GM23248 (cell line): ENCODE measurements at regions not wholly inside any gene's neighbourhood (a gene's known extent, or its start where the extent isn't known, plus 50 kb on each side); places are given as distances from the start of the nearest gene placed in this dataset.

Experiments
- EZH2 ChIP-seq: fragments of 200-600 bp; sonication (generic); IDR thresholded peaks from 2 replicates; pipeline ENCODE4 v1.6.1; 2018; ENCODE audit warnings: antibody characterized with exemption, mild to moderate bottlenecking; ENCODE audit not compliant: insufficient read depth, poor library complexity, severe bottlenecking
- EZH2phosphoT487 ChIP-seq: fragments of 200-600 bp; sonication (generic); IDR thresholded peaks from 2 replicates; pipeline ENCODE4 v1.6.1; 2018; ENCODE audit warnings: antibody characterized with exemption, moderate library complexity, mild to moderate bottlenecking, low read depth; ENCODE audit not compliant: insufficient read depth

DNA sequence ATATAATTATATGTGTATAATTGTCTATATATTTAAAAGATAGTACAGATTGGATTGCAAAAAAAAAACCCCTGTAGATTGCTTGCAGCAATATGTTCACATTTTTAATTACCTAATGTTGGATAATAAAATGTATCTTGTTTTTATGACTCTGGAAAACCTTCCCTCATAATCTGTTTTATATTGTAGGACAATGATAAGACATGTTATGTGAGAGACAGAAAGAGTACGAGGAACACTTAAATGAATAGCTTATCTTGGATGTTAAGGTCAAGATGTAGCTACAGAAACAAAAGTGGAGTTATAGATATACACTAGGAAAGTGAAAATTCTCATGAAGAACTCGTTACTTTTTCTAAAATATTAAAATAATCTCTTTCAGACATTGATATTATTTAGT is 691.6 kb upstream of the IMPG1 start:
- TF ChIP-seq EZH2phosphoT487 (no peak), EZH2 (no peak)
